ENCODE measurements at regions not wholly inside any gene's neighbourhood (a gene's known extent, or its start where the extent isn't known, plus 50 kb on each side); places are given as distances from the start of the nearest gene placed in this dataset.

DNA sequence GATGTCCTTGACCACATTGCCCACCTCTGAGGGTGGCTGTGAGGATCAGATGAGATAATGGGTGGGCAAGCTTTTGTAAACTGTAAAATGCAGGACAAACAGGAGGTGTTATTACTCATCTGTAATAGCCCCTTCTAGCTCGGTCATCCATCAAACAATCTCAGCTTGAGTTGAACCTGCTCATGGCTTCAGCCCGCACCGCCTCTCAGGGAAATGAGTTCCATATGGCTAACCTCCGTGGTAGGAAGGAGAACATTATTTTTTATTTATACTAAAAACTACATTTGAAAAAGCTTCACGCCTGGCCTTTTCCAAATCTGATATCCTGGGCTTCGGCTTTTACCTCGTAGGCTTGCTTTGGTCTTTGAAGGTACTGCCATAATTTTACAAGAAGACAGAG lies 116.2 kb upstream of the USP24 start:
- Histone ChIP-seq H3K4ac (replicated peaks; ENCODE audit: insufficient read length, low read depth, low read length) (no peak overlapping the region), H3K4me3 (ENCODE audit: extremely low read depth in 1 of 4, insufficient read depth in 2 of 4, low read depth in 3 of 4, low read length in 4 of 4) (no peak overlapping the region), H3K27me3 (replicated peaks in 1 of 4; ENCODE audit: control insufficient read depth in 3 of 4, extremely low read depth in 1 of 4, insufficient read depth in 3 of 4, low read length in 3 of 4) (no peaks in the 10 kb centered on the region), H4K5ac (ENCODE audit: insufficient read length, low read depth, low read length) (no peak overlapping the region), H3K18ac (ENCODE audit: extremely low read depth, low read length) (no peak overlapping the region), H3K56ac (replicated peaks; ENCODE audit: insufficient read length, low read depth, low read length) (no peak overlapping the region), H4K8ac (ENCODE audit: extremely low read depth, insufficient read depth, low read length) (no peak overlapping the region), H3K9ac (replicated peaks in 1 of 4; ENCODE audit: extremely low read depth in 1 of 4, low read depth in 3 of 4, low read length in 3 of 4) (no peak overlapping the region), H3K79me1 (ENCODE audit: low read depth, low read length) (no peaks in the 10 kb centered on the region), H4K91ac (replicated peaks; ENCODE audit: insufficient read length, low read length) (no peak overlapping the region), H2BK12ac (ENCODE audit: low read depth, low read length) (no peak overlapping the region), H2AK5ac (ENCODE audit: low read depth, low read length) (no peak overlapping the region), H3K36me3 (ENCODE audit: control insufficient read depth in 2 of 4, insufficient read depth in 4 of 4, low read length in 3 of 4) (no peaks in the 10 kb centered on the region), H3K4me2 (ENCODE audit: insufficient read depth in 1 of 2, low read depth in 2 of 2, low read length in 2 of 2) (no peak overlapping the region), H3K79me2 (ENCODE audit: control insufficient read depth in 1 of 2, insufficient read depth in 2 of 2, low read length in 2 of 2) (no peaks in the 10 kb centered on the region), H3K23ac (ENCODE audit: insufficient read length) (no peak overlapping the region), H3K9me3 (ENCODE audit: insufficient read depth in 2 of 2, low read depth in 1 of 2, low read length in 1 of 2) (no peaks in the 10 kb centered on the region), H3K14ac (ENCODE audit: insufficient read length) (no peak overlapping the region), H2BK20ac (ENCODE audit: low read length) (no peak overlapping the region), H2AFZ (ENCODE audit: low read length) (no peak overlapping the region), H2BK5ac (ENCODE audit: low read depth, low read length) (no peak overlapping the region), H3K27ac (ENCODE audit: low read depth, low read length) (no peak overlapping the region), H2BK15ac (ENCODE audit: low read length) (no peak overlapping the region), H4K20me1 (replicated peaks in 1 of 2; ENCODE audit: control insufficient read depth in 1 of 2, insufficient read depth in 2 of 2, low read length in 2 of 2) (no peaks in the 10 kb centered on the region), H2BK120ac (replicated peaks; ENCODE audit: low read depth, low read length) (no peak overlapping the region), H3K23me2 (ENCODE audit: low read depth, low read length) (no peaks in the 10 kb centered on the region), H3K4me1 (replicated peaks in 1 of 4; ENCODE audit: control insufficient read depth in 3 of 4, insufficient read depth in 4 of 4, low read length in 3 of 4) (peaks cover 0 to 7% (median 0%) of the 10 kb centered on the region in 4 experiments; a peak in 2 of 7 replicates)
- 84% methylated on average over 7 of the region's 7 CpGs; no CpG with 5 or more reads in 1 of the 2 experiments for WGBS, 2 experiments (ENCODE audit: extremely low coverage in 1 of 2, insufficient coverage in 1 of 2, insufficient read length in 1 of 2, insufficient replicate concordance in 2 of 2, low coverage in 1 of 2, low lambda C conversion rate in 2 of 2, missing lambda C conversion rate in 1 of 2)
- TF ChIP-seq SP4 (IDR thresholded peaks at IDR 0.05; ENCODE audit: low read length) (no peak), RFX5 (IDR thresholded peaks at IDR 0.05; ENCODE audit: borderline replicate concordance, low read depth, low read length) (no peak), CHD2 (IDR thresholded peaks at IDR 0.05; ENCODE audit: low read length) (no peak), HDAC2 (IDR thresholded peaks at IDR 0.05; ENCODE audit: borderline replicate concordance in 1 of 2, low read depth in 2 of 2, low read length in 2 of 2) (no peak), SAP30 (IDR thresholded peaks at IDR 0.05; ENCODE audit: insufficient read depth, insufficient replicate concordance, low read length) (no peak), NANOG (IDR thresholded peaks at IDR 0.05; ENCODE audit: insufficient read depth, low read depth, low read length, poor library complexity, severe bottlenecking) (no peak), KDM5A (IDR thresholded peaks at IDR 0.05; ENCODE audit: low read length) (no peak), SIN3A (conservative IDR thresholded peaks at IDR 0.05 in 1 of 2, IDR thresholded peaks at IDR 0.05 in 1 of 2; ENCODE audit: low read depth in 1 of 2, low read length in 2 of 2) (no peak), JUND (IDR thresholded peaks at IDR 0.05; ENCODE audit: low read length) (no peak)
- TF ChIP-seq, protein P1, sequence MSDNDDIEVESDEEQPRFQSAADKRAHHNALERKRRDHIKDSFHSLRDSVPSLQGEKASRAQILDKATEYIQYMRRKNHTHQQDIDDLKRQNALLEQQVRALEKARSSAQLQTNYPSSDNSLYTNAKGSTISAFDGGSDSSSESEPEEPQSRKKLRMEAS (IDR thresholded peaks at IDR 0.05), result no peak
- DNase-seq (ENCODE audit: low read depth in 1 of 2, low spot score in 2 of 2) (no peak), FAIRE-seq (no peak)
- ChIA-PET CTCF (ENCODE audit: partially characterized antibody) (interaction anchor here (1.0 to 1.5 kb wide), 4 partner anchors 10 to 188 kb away, joined by 3 to 5 read pairs (median 4); no protein-coding TSS in a partner anchor), POLR2A (ENCODE audit: partially characterized antibody) (no interaction called here)
